Urinary bladder (tissue), 3 donors: ENCODE measurements at regions not wholly inside any gene's neighbourhood (a gene's known extent, or its start where the extent isn't known, plus 50 kb on each side); places are given as distances from the start of the nearest gene placed in this dataset.

Experiments
- DNase-seq: peaks from one replicate; pipeline ENCODE4 v3.0.0-alpha.2; 2015; ENCODE audit errors: extremely low spot score
- H3K27ac ChIP-seq: one replicate; pipeline ENCODE4 v1.5.1; 2013; ENCODE audit warnings: low read depth, mild to moderate bottlenecking, moderate library complexity
- H3K36me3 ChIP-seq: one replicate; pipeline ENCODE4 v1.6.1; 2013; ENCODE audit warnings: mild to moderate bottlenecking, moderate library complexity; ENCODE audit not compliant: insufficient read depth
- H3K4me1 ChIP-seq: one replicate; pipeline ENCODE4 v1.6.1; 2013; ENCODE audit warnings: mild to moderate bottlenecking, moderate library complexity; ENCODE audit not compliant: insufficient read depth
- H3K4me3 ChIP-seq: one replicate; pipeline ENCODE4 v1.5.1; 2013; ENCODE audit warnings: low read depth, low read length
- WGBS: extraction: QIAGEN DNeasy Blood & Tissue Kit; methylation state at CpG from one replicate; pipeline ENCODE4 v1.1.7; 2013; 5-methylcytosine and 5-hydroxymethylcytosine counted together
- donor health status: healthy with polysubstance abuse.
- donor health status: healthy.

DNA sequence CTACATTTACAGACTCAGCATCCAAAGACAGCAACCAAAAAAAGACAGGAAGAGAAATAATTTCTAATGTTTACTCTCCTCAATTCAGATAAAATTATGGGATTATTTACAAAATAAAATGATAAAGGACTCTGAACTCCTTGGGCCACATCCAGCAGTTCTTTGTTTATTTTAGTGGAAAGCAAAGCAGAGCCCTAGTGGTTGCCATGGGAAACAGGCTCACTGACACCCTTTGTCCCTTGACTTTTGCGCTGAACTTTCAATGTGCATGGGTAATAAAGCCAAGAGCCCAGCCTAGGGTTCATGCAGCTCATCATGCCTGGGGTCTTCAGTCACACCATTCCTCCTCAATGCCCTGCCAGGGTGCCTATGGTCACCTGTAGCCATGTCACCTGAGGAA, 442.6 kb upstream of the IGFBP3 start:
- Histone ChIP-seq H3K4me1 (no peaks in the 10 kb centered on the region), H3K4me3 (no peak overlapping the region), H3K36me3 (no peaks in the 10 kb centered on the region), H3K27ac (no peak overlapping the region)
- DNase-seq = no peak
- WGBS = 76% methylated on average over 1 of the region's 1 CpG

DNA sequence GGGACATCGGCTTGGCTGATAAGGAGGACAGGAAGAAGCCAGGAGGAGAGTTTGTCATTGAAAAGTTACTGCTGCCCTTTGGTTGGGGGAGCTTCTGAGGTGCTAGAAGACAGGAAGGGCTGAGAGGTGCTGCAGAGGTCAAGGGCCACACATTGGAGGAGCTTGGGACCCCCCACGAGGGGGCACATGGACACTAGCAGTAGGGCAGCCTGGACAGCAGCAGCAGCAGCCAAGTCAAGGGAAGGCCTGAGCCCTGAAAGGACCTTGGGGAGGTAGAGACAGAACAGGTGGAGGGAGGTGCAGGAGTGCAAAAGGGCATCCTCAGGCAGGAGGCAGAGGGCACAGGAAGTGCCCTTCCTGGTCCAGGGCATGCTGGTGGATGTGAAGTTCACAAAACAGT, 439.7 kb upstream of the IGFBP3 start:
- WGBS = 77% methylated on average over 2 of the region's 2 CpGs
- Histone ChIP-seq H3K4me1 (no peaks in the 10 kb centered on the region), H3K27ac (no peak overlapping the region), H3K36me3 (no peaks in the 10 kb centered on the region), H3K4me3 (no peak overlapping the region)
- DNase-seq = no peak

DNA sequence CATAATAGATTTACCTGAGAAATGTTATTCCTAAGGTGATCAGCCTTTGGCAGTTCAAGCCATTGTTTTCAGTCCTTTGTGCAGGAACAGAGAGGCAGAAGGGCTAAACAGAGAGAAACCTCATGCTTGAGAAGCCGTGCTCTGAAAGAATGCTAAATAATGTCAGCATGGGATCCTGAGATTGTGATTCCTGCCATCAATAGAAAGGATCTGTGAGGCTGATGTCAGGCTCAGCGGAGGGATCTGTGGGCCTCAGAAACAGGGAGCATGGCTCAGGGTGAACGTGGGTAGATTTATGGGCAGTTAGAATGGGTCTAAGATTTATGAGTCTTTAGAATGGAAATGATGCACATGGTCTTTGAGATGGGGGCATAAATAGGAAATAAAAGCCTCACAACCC, 439.2 kb upstream of the IGFBP3 start:
- Histone ChIP-seq H3K4me1 (no peaks in the 10 kb centered on the region), H3K4me3 (no peak overlapping the region), H3K27ac (no peak overlapping the region), H3K36me3 (no peaks in the 10 kb centered on the region)
- WGBS = 87% methylated on average over 3 of the region's 3 CpGs
- DNase-seq = no peak

DNA sequence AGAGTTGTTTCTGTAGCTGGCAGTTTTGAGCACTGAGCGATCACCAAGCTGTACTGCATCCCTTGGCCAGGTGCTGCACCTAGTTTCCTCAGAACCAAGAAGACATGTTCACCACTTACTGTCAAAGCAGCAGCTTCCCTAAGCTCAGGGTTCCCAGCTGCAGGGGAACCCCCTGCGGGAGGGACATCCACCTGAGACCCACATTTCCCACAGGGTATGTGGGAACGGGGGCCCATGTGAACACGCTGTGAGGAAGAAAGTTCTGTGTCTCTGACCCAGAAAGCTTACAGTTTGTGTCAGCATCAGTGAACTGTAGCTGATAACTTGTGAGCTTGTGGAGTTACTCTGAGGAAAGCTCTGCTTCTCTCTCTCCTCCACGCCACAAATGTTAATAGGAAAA, 436.8 kb upstream of the IGFBP3 start:
- 94% methylated on average over 5 of the region's 5 CpGs for WGBS
- H3K27ac ChIP-seq = no peak overlapping the region
- H3K4me3 ChIP-seq = no peak overlapping the region
- no peaks in the 10 kb centered on the region for H3K4me1 ChIP-seq
- no peaks in the 10 kb centered on the region for H3K36me3 ChIP-seq
- DNase-seq = no peak

DNA sequence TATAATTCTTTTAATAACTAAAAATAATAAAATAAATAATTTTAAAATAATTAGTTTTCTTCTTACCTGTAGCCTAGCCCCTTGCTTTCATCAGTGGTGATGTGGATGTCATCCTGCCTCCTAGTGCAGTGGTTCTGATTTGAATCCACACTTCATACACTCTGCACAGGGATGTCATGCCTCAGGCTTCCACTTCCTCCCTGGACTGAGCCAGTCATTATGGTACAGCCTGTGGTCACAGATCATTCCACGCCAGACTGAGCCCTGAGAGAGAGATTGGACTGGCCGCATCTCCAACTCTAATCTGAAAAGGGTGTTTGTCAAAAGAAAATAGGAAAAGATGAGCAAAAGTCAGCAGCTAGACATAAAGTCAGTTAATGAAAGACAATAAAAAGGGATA, 436.2 kb upstream of the IGFBP3 start:
- Histone ChIP-seq H3K36me3 (no peaks in the 10 kb centered on the region), H3K4me1 (no peaks in the 10 kb centered on the region), H3K4me3 (no peak overlapping the region), H3K27ac (no peak overlapping the region)
- DNase-seq = no peak
- 92% methylated on average over 2 of the region's 2 CpGs for WGBS

DNA sequence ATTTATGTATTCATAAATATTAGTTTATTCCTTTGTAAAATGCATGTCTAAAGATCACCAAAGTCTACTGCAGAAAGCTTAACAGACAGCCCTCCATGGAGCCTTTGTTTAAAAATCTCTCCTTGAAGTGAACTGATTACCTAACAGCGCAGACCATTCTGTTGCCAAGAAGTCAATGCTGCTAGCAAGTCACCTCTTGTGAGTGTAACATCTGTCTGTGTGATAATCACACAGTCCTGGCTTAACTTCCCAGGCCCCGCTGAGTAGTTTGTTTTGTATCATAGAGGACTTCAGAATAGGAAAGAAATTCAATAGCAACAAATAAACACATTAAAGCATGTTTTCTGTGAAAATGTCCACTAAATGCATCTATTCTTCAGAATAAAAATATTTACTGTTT, 435.3 kb upstream of the IGFBP3 start:
- H3K4me3 ChIP-seq = no peak overlapping the region
- no peak for DNase-seq
- H3K27ac ChIP-seq = no peak overlapping the region
- H3K36me3 ChIP-seq = no peaks in the 10 kb centered on the region
- no peaks in the 10 kb centered on the region for H3K4me1 ChIP-seq
- 98% methylated on average over 2 of the region's 2 CpGs for WGBS

DNA sequence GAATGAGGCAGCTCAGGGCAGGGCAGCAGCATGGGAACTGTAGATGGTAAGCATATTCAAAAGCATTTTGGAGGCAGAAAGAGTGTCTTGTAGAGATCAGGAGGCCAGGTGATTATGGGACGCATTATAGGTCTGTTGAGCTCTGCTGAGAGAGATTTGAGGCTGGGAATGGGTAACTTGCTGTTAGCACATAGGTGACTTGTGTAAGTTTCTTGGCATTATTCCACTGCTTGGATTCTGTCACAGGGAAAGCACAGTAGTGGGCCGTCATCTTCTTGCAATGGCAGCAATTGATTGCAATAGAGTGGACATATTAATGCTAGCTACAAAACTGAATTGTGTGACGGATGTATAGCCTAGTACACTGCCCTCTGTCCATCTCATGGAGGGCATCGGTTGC, 434.3 kb upstream of the IGFBP3 start:
- 97% methylated on average over 4 of the region's 4 CpGs for WGBS
- Histone ChIP-seq H3K27ac (no peak overlapping the region), H3K4me1 (no peaks in the 10 kb centered on the region), H3K36me3 (no peaks in the 10 kb centered on the region), H3K4me3 (no peak overlapping the region)
- DNase-seq = no peak

DNA sequence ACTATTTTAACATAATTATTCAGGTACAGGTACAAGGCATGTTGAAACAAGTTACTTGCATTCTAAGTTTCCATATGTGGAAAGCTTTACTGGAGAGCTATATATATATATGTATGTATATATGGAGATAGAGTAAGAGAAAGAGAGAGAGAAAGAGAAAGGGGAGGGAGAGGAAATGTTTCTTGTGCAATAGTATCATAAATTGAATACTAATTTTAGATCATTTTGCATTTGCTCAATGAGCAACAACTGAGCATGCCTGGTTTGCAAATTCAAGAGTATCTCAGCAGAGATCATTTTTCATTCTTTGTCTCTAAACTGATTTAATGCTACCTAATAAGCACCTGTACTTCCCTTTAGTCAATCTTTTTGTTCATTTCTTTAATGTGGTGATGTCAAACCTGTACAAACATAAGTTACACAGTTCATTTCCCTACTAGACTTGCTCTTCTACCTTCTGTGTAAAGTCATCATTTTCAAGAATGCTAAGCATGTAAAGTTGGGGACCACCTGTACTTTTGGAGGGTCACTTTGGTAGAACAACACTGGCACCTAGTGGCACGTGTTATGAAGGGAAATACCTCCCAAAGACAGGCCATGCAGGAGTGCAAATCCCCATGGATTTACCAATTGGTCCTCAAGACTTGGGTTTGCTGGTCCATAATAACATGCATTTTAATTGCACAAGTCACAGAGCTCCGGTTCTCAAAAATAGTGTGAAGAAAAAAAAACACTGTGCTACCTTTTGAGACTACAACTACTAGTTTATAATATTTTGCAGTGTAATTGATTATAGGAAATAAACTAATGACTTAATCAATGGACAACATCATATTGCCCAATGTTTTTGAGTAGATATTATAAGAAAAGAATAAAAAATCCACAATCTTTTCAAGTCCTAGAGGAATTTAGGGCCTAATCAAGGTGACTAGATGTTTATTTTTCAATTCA, 431.2 kb upstream of the IGFBP3 start:
- H3K27ac ChIP-seq = no peak overlapping the region
- WGBS = 31% methylated on average over 2 of the region's 2 CpGs
- no peaks in the 10 kb centered on the region for H3K36me3 ChIP-seq
- no peak overlapping the region for H3K4me3 ChIP-seq
- no peaks in the 10 kb centered on the region for H3K4me1 ChIP-seq
- peak; percentile 42 for DNase-seq

DNA sequence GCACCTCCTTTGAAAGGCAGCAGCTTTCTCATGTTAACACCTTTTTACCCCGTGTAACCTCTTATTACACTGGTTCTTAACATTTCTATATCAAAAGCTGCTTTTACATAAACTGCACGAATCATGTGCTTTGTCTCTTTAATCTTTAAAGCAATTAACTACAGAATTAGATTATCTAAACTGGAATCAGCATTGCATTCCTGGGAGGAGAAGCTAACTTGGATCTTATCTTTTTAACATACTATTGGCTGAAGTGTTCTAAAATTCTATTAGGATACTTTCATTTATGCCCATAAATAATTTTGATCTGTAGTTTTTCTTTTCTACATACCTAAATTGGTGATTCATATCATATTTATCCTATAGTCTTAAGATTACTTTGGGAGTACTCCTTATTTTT, 428.4 kb upstream of the IGFBP3 start:
- Histone ChIP-seq H3K4me1 (no peaks in the 10 kb centered on the region), H3K36me3 (no peaks in the 10 kb centered on the region), H3K4me3 (no peak overlapping the region), H3K27ac (no peak overlapping the region)
- DNase-seq = no peak
- 34% methylated on average over 2 of the region's 2 CpGs for WGBS

DNA sequence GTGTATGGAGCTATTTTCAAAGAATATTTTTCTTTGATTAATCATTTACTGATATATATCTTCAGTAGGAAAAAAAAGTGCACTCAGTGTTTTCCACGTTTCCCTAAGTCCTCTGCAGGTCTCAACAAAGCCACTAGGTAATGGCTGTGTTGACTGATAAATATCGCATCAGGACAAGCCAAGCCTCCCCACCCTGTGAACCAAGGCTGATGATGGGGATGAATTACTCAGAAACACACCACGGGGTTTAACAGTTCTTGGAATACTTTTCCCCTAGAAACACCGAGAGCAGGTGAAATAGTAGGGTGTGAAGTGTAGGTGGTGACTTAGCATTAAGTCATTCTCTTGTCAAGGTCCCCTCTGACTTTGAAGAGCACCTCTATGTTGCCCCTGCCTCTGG, 423.5 kb upstream of the IGFBP3 start:
- no peak for DNase-seq
- Histone ChIP-seq H3K36me3 (no peaks in the 10 kb centered on the region), H3K4me3 (no peak overlapping the region), H3K27ac (no peak overlapping the region), H3K4me1 (no peaks in the 10 kb centered on the region)
- 90% methylated on average over 4 of the region's 4 CpGs for WGBS

DNA sequence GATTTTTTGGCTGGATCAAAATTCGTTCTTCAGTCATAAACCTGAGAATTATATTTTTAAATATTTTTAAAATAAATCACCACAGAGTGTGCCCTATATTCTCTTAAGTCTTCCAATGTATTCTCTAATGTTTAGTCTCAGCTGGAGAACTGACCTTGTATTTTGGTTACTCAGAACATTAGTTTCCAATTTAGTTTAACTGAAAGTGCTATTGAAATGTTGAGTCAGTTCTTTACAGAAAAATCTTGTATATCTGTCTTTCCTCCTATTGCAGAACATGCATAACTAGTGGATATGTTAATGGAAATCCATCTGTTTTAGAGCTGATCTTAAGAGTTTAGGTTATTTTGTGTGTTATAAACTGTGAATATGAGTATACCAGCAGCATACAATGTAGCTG, 422.7 kb upstream of the IGFBP3 start:
- no peaks in the 10 kb centered on the region for H3K36me3 ChIP-seq
- 81% methylated on average over 1 of the region's 1 CpG for whole genome bisulfite sequencing
- no peak for DNase-seq
- H3K4me3 ChIP-seq = no peak overlapping the region
- no peak overlapping the region for H3K27ac ChIP-seq
- no peaks in the 10 kb centered on the region for H3K4me1 ChIP-seq

DNA sequence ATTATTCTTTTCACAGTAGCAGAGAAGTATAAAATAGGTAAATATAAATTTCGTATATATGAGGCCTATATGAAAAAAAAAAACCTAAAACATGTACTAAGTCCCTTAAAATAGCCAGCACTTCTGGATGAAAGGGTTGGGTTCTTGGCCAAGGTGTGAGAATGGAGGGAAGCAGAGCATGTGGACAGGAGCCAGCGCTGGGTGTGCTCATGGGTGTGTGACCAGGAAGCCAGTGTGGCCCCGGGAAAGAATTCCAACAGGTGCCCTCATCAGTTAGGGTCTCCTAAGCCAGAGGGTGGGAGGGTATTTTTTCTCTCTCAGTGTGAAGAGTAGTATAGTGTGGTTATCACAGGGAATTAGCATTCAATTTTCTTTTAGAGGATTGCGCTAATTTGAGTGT, 401.9 kb upstream of the IGFBP3 start:
- no peak overlapping the region for H3K27ac ChIP-seq
- no peaks in the 10 kb centered on the region for H3K36me3 ChIP-seq
- H3K4me1 ChIP-seq = no peaks in the 10 kb centered on the region
- 93% methylated on average over 4 of the region's 4 CpGs for whole genome bisulfite sequencing
- H3K4me3 ChIP-seq = no peak overlapping the region
- DNase-seq = no peak

DNA sequence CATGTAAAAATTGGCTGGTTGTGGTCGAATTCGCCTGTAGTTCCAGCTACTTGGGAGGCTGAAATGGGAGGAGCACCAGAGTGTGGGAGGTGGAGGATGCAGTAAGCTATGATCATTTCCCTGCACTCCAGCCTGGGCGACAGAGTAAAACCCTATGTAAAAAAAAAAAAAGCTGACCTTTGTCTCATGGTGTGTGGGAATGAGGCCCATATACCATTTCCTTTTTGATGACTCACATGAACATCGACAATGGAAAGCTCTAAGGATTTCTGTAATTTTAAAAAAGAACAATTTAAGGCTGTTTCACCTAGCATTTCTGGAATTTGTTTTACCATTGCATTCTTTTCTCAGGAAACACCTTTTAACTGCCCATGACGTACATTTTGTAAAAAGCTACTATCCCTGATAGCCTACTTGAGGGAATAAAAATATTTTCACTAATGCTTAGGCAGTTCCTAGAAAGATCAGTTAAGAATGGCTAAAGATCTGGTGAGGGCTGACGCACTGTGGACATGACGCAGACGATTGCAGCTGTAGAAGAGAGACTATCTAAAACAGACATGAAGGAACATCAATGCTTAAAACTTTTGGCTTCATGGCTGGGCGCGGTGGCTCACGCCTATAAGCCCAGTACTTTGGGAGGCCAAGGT, 400.6 kb upstream of the IGFBP3 start:
- no peak overlapping the region for H3K4me3 ChIP-seq
- no peak for DNase-seq
- H3K27ac ChIP-seq = no peak overlapping the region
- WGBS = 86% methylated on average over 11 of the region's 11 CpGs
- no peaks in the 10 kb centered on the region for H3K36me3 ChIP-seq
- no peaks in the 10 kb centered on the region for H3K4me1 ChIP-seq

DNA sequence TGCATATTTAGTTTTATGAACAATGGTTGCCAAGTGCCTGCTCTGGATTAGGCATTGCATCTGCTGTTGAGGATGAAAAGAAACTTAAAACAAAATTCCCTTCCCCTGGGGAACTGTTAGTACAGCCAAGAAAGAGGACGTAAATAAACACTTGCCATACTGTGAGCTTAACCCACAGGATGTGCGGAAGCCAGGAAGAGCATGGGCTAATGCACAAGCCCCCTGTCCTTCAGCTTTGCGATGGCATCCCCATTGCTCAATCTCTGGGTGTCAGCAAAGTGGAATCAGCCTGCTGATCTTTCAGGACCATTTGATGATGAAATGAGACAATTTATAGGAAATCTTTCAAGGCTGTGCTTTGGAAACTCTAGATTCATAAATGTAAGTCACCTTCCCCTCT, 399.9 kb upstream of the IGFBP3 start:
- Histone ChIP-seq H3K4me1 (no peaks in the 10 kb centered on the region), H3K36me3 (no peaks in the 10 kb centered on the region), H3K27ac (no peak overlapping the region), H3K4me3 (no peak overlapping the region)
- no peak for DNase-seq
- WGBS = 53% methylated on average over 3 of the region's 3 CpGs
